HEK293T (cell line): ENCODE measurements at regions not wholly inside any gene's neighbourhood (a gene's known extent, or its start where the extent isn't known, plus 50 kb on each side); places are given as distances from the start of the nearest gene placed in this dataset.
"Not testable (repeated sequence)": the region's sequence is repeated elsewhere in the genome, so short reads cannot be mapped to it uniquely, and the experiment has no call there.

ENCODE experiments used
- CTCF ChIA-PET: fragments of 350-600 bp; formaldehyde crosslinking; extraction: SDS; loops from one replicate; lab custom pipeline; 2021; ENCODE audit warnings: antibody characterized with exemption, inconsistent platforms; lab: Yijun Ruan, JAX
- POLR2A ChIA-PET: fragments of 350-600 bp; formaldehyde crosslinking; extraction: SDS; loops from one replicate; lab custom pipeline; 2020; ENCODE audit warnings: antibody characterized with exemption, inconsistent platforms; lab: Yijun Ruan, JAX
- DNase-seq: peaks from one replicate; pipeline ENCODE4 v3.0.0; 2012; ENCODE audit warnings: mixed read lengths; ENCODE audit errors: extremely low spot score
- ARNT ChIP-seq: fragments of 450-650 bp; IDR thresholded peaks from 2 replicates; pipeline ENCODE4 v1.6.1; 2017; ENCODE audit warnings: mild to moderate bottlenecking
- BHLHE40 ChIP-seq: fragments of 450-650 bp; IDR thresholded peaks from 2 replicates; pipeline ENCODE4 v1.6.1; 2016; ENCODE audit warnings: mild to moderate bottlenecking, moderate library complexity, borderline replicate concordance
- CTBP1 ChIP-seq: fragments of 450-650 bp; IDR thresholded peaks from 2 replicates; pipeline ENCODE4 v1.6.1; 2016; ENCODE audit warnings: borderline replicate concordance
- ELF4 ChIP-seq: fragments of 450-650 bp; IDR thresholded peaks from 2 replicates; pipeline ENCODE4 v1.6.1; 2017; ENCODE audit warnings: antibody characterized with exemption
- FOXA1 ChIP-seq: fragments of 450-650 bp; IDR thresholded peaks from 2 replicates; pipeline ENCODE4 v1.6.1; 2016; ENCODE audit warnings: mild to moderate bottlenecking
- FOXK2 ChIP-seq: fragments of 450-650 bp; IDR thresholded peaks from 2 replicates; pipeline ENCODE4 v1.6.1; 2016; ENCODE audit warnings: mild to moderate bottlenecking
- FOXM1 ChIP-seq: fragments of 450-650 bp; IDR thresholded peaks from 2 replicates; pipeline ENCODE4 v1.6.1; 2017; ENCODE audit warnings: mild to moderate bottlenecking, borderline replicate concordance
- HDGF ChIP-seq: fragments of 450-650 bp; IDR thresholded peaks from 2 replicates; pipeline ENCODE4 v1.6.1; 2017; ENCODE audit warnings: antibody characterized with exemption, borderline replicate concordance
- L3MBTL2 ChIP-seq: fragments of 450-650 bp; conservative IDR thresholded peaks from 2 replicates; pipeline ENCODE4 v1.6.1; 2016; ENCODE audit warnings: mild to moderate bottlenecking
- LEF1 ChIP-seq: fragments of 450-650 bp; IDR thresholded peaks from 2 replicates; pipeline ENCODE4 v1.6.1; 2017; ENCODE audit warnings: mild to moderate bottlenecking, borderline replicate concordance
- SP1 ChIP-seq: fragments of 450-650 bp; IDR thresholded peaks from 2 replicates; pipeline ENCODE4 v1.6.1; 2017
- SUZ12 ChIP-seq: fragments of 450-650 bp; IDR thresholded peaks from 2 replicates; pipeline ENCODE4 v1.6.1; 2016; ENCODE audit warnings: mild to moderate bottlenecking
- TARDBP ChIP-seq: fragments of 450-650 bp; IDR thresholded peaks from 2 replicates; pipeline ENCODE4 v1.6.1; 2016
- ZNF384 ChIP-seq: fragments of 450-650 bp; IDR thresholded peaks from 2 replicates; pipeline ENCODE4 v1.6.1; 2016
- TF ChIP-seq, protein P1 (sequence below): fragments of 450-650 bp; IDR thresholded peaks from 2 replicates; pipeline ENCODE4 v1.6.1; 2016

DNA sequence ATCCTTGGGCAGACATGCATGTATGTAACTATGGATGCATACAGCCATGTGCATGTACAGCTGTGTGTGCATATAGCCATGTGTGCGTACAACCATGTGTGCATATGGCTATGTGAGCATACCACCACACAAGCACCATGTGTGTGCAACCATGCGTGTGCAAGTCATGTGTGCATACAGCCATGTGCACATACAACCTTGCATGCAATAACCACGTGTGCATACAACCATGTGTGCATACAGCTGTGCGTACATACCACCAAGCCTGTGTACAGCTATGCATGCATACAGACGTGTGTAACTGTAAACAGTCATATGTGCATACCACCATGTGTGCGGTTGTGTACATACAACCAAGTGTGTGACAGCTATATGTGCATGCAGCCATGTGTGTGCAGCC lies 186.4 kb downstream of the LAT start:
- DNase-seq, POLR2A ChIA-PET, CTCF ChIA-PET: not testable (repeated sequence)

DNA sequence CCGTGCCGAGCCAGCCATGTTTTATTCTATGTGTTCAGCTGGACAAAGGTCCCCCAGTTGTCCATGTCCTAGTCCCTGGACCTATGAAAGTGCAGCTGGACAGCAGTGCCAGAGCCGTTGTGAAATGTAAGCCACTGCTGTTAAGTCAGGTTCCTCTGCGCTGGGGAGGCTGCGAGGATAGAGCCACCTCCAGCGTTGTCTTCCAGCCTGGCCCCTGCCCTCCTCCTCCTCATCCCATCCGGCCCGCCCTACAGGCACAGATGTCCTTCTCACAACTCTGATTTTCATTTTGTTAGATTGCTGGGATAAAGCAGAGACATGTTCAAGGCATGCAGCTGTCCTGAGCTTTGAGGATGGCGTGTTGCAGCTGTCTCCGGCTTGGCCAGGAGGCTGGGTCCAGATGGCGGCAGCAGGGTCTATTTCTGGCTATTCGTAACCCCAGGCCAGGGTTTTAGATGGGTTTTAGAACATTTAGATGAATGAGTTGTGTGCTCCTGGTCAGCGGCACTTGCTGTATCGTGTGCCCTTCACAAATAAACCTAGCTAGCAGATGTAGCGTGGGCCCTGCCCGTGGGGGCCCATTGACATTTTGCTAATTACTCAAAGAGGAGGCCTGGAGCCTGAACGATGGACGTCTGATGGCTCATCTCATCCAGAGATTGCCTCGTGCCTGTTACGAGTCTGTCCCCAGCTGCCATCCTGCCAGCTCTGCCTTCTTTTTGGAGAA lies 185.7 kb downstream of the LAT start:
- CTCF ChIA-PET, POLR2A ChIA-PET, DNase-seq: not testable (repeated sequence)

DNA sequence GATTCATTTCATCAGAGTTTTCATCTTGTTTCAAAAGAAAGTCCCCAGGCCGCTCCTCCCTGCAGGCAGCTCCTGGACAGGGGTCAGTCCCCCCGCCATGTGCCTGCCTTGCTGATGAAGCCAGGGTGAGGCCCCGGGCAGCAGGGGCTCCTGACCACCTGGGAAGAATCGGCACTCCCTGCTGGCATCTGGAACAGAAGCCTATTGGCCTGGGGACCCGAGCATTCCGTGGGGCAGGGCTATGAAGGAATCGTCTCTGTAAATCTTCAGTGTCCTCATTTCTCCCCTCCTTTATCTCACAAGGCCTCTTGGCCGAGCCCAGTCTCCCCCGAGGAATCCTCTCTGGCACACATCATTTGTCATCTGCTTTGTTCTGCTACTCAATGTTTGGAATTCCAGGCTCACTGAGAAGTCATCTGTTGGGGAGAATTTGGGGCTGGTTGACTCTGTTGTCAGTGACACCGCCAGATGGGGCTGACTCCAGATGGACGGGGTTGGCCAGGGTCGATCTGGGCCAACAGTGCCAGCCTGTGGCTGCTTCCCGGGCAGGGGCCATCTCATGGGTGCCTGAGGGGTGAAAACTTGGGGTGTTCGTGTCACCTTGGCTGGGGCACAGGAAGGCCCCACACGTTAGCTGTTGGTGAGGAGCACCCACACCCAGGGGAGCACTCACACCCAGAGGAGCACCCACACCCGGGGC lies 184.6 kb downstream of the LAT start:
- POLR2A ChIA-PET, CTCF ChIA-PET, DNase-seq: not testable (repeated sequence)

DNA sequence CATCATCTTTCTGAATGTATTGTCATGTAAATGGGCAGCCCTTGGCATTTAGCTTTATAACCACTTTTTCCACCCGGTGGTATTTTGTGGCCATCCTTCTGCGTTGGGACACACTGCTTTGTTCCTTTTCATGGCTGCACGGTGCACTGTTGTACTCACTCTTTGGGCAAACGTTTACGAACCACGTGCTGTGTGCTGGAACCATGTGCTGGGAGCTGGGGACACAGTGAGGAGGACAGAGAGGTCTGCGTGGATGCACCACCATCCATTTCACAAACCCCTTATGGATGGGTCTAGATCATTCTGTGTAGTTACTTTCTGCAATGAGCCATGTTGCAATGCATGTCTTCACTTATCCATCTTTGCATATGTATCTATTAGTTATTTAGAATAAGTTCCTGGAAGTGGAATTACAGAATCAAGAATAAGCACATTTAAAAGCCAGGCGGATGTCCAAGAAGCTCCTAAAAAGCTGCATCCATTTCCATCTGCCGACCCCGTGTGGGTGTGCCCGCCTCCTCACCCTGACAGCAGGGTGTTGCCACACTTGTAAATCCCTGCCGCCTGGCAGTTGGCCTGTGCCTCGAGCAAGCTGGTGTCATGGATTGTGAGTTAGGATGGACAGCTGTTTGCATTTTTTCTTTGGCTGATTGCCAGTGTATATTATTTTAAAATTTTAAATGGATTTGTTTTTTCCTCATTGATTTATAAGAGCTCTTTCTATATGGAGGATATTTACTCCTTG lies 183.8 kb downstream of the LAT start:
- DNase-seq, CTCF ChIA-PET, POLR2A ChIA-PET: not testable (repeated sequence)

DNA sequence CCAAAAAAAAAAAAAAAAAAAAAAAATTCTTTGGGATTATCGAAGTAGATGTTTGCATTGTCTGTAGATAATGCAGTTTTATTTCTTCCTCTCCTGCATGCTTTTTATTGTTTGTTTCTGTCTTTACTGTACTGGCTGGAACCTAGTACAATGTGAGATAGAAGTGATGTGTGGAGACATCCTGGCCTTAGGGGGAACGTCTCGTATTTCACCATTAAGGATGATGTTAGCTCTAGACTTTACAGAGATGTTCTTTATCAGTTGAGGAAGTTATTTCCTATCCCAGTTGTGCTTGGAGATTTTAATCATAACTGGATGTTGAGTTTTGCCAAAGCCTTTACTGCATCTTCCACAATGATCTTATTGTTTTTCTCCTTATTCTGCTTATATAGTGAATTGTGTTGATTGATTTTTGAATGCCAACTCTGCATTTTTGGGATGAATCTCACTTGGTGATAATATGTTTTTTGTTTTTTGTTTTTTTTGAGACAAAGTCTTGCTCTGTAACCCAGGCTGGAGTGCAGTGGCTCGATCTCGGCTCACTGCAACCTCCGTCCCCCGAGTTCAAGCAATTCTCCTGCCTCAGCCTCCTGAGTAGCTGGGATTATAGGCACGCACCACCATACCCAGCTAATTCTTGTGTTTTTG lies 179.7 kb downstream of the LAT start:
- CTCF ChIA-PET, DNase-seq: not testable (repeated sequence)

DNA sequence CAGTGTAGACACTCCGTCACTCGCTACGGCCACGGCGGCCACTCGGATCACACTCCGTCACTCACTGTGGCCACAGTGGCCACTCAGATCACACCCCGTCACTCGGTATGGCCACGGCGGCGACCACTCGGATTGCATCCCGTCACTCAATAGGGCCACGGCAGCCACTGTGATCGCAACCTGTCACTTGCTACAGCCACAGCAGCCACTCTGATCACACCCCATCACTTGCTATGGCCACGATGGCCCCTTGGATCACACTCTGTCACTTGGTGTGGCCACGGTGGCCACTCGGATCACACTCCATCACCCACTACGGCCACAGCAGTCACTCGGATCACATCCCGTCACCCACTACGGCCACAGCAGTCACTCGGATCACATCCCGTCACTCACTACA lies 175.3 kb downstream of the LAT start:
- POLR2A ChIA-PET, DNase-seq, CTCF ChIA-PET: not testable (repeated sequence)

More for the DNA sequence above, 179.7 kb downstream of the LAT start:
- POLR2A ChIA-PET = not testable (repeated sequence)

DNA sequence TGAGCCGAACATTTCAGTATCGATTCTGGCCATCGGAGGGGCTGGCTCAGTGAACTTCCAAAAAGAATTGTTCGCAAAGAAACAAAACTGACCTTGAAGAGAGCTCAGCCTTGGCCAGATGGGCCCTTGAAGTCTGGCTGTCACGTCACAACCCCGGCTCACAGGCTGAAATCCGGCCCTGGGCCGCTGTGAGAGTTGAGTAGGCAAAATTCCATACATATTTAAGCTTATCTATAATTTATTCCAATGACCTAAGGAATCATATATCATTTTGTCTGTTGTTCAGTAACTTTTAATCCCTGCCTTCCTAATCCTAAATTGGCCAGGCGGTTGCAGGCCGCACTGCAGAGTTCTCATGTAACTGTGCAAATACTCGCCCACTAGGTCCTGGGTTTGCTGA lies 174.8 kb downstream of the LAT start:
- DNase-seq, POLR2A ChIA-PET: not testable (repeated sequence)

DNA sequence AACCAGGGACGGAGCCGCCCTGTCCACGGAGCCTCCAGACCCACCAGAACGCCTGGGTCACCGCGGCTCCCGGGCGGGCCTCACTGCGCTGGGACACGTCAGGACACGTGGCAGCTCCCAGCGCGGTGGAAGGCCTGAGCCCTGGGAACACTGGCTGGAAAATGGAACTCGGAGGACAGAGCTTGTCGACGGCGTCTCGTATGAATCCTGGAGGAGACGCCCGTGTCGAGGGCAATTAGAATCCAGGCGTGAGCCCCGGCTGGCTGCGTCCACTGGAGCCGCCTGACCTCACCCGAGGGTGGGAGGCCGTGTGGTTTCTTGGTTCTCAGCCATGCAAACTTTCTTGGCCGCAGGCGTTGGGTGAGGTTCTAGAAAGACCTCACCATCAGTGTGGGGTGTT lies 173.9 kb downstream of the LAT start:
- no peak for TF ChIP-seq HDGF
- TF ChIP-seq FOXK2 = no peak
- no peak for TF ChIP-seq SP1
- TF ChIP-seq ARNT = no peak
- TF ChIP-seq LEF1 = no peak
- TF ChIP-seq TARDBP = no peak
- no peak for TF ChIP-seq BHLHE40
- TF ChIP-seq L3MBTL2 = no peak
- no peak for TF ChIP-seq FOXM1
- no peak for TF ChIP-seq ZNF384
- TF ChIP-seq ELF4 = no peak
- TF ChIP-seq FOXA1 = no peak
- no peak for TF ChIP-seq SUZ12
- no peak for TF ChIP-seq CTBP1
- TF ChIP-seq, protein P1, sequence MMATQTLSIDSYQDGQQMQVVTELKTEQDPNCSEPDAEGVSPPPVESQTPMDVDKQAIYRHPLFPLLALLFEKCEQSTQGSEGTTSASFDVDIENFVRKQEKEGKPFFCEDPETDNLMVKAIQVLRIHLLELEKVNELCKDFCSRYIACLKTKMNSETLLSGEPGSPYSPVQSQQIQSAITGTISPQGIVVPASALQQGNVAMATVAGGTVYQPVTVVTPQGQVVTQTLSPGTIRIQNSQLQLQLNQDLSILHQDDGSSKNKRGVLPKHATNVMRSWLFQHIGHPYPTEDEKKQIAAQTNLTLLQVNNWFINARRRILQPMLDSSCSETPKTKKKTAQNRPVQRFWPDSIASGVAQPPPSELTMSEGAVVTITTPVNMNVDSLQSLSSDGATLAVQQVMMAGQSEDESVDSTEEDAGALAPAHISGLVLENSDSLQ = no peak
- POLR2A ChIA-PET = no interaction called here
- CTCF ChIA-PET = no interaction called here
- no peak for DNase-seq

More for the DNA sequence above, 174.8 kb downstream of the LAT start:
- CTCF ChIA-PET = not testable (repeated sequence)

DNA sequence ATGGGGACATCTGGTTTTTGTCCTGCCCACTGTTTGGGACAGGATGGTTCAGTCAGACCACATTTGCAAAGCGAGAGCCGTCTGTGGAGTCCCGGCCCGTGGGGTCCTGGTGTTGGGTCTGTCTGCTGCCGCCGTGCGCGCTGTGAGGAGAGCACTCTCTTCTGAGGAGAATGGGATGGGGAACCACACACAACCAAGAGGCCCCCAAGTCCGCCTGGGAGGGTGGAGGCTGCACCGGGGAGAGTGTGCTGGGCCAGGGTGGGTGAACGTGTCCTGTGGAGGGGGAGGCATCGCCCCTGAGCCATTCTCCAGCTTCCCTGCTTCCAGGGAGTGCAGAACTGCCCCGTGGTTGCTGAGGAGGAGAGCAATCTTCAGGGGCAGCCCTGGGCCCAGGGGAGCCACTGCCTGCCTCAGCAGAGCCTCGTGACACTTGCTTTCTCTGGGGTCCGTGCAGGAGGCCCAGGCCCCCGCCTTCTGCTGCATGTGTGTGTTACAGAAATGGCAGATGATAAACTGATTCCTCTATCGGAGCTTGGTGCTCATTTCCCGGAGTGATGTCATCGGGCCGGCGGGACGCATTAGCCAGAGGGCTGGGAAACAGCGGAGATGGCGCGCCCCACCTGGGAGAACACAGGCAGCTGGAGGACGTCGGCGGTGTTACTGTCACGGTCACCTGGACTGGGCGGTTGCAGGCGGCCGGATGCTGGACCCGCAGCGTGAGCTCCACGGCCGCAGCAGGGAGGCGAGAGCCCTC lies 173.4 kb downstream of the LAT start:
- POLR2A ChIA-PET, DNase-seq, CTCF ChIA-PET: not testable (repeated sequence)

DNA sequence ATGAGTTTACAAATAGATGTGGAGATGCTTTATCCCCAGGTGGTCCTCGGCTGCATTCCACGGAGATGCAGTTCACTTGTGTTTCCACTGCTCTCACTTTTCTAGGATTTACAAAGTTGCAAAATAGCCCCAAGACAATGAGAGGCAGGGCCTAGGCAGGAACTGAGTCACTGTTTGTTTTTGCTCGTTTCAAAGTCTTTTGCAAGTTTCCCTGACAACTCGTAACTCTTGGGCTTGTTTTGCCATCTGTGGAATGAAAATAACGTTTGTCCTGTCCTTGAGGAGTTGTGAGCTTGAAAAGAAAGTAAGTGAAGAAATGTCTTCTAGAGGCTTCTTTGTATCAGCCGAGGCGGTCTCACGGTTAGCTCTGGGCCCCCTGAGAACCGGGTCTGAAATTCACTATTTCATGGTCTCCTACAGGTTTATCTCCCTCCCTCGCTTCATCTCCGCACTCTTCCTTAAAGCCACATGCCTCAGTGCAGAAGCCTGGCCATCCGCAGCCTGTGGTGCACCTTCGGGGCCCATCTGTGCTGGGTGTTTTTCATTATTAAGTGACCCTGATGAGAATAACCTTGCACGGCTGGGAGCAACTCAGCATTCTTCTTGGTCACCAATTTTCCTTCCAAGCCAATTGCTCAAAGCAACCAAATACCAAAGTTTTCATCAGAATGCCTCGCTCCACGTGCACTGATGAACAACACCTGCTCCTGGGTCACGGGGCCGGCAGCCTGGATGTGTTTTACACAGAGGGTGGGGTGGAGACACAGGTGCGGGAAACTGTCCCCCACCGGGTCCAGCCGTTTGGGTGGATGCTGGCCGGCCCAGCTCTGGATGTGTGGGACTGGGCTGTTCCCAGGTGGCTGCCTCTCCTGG lies 172.4 kb downstream of the LAT start:
- POLR2A ChIA-PET, CTCF ChIA-PET, DNase-seq: not testable (repeated sequence)
